Astrocyte of the cerebellum (primary cell): ENCODE measurements at regions not wholly inside any gene's neighbourhood (a gene's known extent, or its start where the extent isn't known, plus 50 kb on each side); places are given as distances from the start of the nearest gene placed in this dataset.

Source experiments
- DNase-seq: peaks from one replicate; pipeline ENCODE4 v3.0.0-alpha.2; 2011; ENCODE audit warnings: low read depth
- H3K4me3 ChIP-seq: 2 replicates; pipeline ENCODE4 v1.5.1; 2011; ENCODE audit warnings: mild to moderate bottlenecking, low read depth, low read length, moderate library complexity
- in situ Hi-C: cut with HindIII; loops from 2 replicates; pipeline ENCODE4 v1.10.0; 2017; ENCODE audit warnings: low sequenced_read_pairs
- TF ChIP-seq, protein P1 (sequence below): IDR thresholded peaks from 2 replicates; pipeline ENCODE4 v1.5.1; 2012; ENCODE audit warnings: low read length, low read depth, moderate library complexity, mild to moderate bottlenecking; ENCODE audit errors: missing control alignments

DNA sequence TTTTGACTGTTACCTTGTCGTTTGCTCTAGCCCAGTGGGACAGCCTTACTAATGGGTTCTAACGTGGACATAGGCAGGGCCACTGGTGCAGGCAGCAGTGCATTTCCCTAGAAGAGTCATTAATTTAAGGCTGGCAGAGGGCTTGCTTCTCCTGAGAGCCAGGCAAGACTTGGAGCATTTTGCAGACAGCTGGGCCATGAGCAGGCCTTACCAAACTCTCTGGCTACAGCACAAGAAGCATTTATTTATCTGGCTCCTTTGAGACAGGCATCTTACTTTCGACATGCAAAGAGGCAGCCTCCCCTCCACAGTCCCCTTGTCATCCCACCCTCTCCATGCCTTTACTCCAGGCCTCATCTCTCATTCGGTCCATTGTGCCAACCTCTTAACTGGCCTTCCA, 139.9 kb downstream of the CSNK2A3 start:
- DNase-seq: no peak
- no peak overlapping the region for H3K4me3 ChIP-seq
- in situ Hi-C loops: no loop called here
- TF ChIP-seq, protein P1, sequence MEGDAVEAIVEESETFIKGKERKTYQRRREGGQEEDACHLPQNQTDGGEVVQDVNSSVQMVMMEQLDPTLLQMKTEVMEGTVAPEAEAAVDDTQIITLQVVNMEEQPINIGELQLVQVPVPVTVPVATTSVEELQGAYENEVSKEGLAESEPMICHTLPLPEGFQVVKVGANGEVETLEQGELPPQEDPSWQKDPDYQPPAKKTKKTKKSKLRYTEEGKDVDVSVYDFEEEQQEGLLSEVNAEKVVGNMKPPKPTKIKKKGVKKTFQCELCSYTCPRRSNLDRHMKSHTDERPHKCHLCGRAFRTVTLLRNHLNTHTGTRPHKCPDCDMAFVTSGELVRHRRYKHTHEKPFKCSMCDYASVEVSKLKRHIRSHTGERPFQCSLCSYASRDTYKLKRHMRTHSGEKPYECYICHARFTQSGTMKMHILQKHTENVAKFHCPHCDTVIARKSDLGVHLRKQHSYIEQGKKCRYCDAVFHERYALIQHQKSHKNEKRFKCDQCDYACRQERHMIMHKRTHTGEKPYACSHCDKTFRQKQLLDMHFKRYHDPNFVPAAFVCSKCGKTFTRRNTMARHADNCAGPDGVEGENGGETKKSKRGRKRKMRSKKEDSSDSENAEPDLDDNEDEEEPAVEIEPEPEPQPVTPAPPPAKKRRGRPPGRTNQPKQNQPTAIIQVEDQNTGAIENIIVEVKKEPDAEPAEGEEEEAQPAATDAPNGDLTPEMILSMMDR: no peak

DNA sequence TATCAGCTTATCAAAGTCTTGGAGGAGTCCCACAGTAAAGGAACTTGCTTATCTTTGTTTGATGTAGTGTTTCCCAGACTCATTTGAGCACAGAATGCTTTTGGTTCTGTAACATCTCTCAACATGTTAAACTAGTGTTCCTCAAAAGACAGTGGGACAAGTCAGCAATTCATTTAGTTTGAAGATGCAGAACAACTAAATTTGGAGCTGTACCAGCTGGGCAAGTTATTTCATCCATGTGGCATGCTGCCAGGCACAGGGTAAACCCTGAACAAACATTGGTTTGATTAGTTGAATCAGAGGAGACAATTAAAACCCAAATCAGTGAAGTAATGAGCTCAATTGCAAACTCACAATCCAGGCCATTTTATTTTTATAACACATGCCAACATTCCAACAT, 141.2 kb downstream of the CSNK2A3 start:
- H3K4me3 ChIP-seq: no peak overlapping the region
- no peak for DNase-seq
- in situ Hi-C loops: no loop called here
- TF ChIP-seq, protein P1: no peak

DNA sequence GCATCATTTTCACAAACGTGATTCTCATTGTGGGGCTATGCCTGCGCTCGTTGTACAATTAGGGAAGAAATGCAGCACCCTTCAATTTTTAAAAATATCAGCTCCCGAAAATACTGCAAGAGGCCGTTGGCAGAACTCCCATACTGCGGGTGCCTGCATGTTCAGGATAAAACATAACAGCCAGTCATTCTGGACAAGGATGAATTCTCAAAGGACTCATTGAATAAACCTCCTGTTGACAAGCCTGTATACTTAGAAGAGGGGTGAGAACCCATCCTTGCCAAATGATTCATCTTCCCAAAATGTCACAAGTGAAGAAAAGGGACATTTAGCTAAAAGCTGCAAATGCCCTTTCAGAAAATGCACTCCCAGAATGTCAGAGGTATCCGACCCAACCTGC, 141.9 kb downstream of the CSNK2A3 start:
- no peak overlapping the region for H3K4me3 ChIP-seq
- in situ Hi-C loops: no loop called here
- DNase-seq: no peak
- TF ChIP-seq, protein P1: no peak

DNA sequence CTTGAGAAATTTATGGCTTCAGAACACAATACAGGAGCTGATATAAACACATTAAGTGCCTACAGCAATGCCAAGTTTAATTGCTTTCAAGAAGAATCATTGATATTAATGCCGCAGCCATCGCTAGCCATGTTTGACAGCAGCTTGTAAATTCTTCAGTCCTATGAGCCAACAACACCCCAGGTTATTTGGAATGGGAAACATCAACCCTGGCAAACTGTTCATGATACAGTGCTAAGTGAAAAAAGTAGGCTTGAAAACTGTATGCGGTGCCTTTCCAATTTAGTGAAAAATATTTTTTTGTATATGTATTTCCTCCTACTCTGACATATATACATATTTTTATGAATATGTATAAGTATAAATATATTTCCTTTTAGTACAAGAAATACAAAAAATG, 142.6 kb downstream of the CSNK2A3 start:
- no peak for DNase-seq
- H3K4me3 ChIP-seq: no peak overlapping the region
- TF ChIP-seq, protein P1: no peak
- in situ Hi-C loops: no loop called here

DNA sequence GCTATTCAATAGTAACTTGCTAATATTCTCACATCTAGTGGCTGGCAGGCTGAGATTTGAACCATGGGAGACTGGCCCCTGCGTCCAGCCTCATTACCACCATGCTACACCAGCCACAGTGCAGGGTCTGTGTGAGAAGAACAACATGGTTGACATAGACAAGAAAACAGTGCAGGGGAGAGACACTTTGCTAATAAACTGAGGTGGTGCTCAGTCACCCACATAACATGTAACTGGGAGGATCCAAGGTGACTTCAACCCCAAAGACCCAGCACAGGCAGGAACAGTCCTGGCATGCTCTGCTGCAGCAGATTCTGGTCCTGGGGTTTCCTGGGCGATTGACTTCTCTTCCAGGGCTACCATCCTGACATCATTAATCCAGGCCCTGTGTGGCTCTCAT, 143.1 kb downstream of the CSNK2A3 start:
- no peak for DNase-seq
- in situ Hi-C loops: no loop called here
- TF ChIP-seq, protein P1: no peak
- no peak overlapping the region for H3K4me3 ChIP-seq

DNA sequence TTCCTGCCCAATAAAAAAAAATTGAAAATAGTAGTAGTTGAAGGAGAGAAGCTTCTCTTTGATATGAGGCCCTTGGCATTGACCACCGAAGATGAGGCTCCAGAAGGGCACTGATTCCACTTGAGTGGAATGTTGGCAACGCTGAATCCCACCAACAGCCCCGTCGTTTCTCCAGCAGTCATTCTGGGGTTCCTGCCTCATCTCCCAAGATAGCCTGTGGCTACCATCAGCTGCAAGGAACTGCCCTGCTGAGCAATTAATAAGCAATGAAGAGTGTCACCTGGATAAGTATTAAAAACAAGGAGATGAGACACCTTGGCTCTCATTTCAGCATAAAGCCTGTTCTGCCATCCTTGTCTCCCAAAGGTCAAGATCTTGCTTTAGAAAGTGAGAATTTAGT, 144.1 kb downstream of the CSNK2A3 start:
- no peak overlapping the region for H3K4me3 ChIP-seq
- in situ Hi-C loops: no loop called here
- no peak for DNase-seq
- TF ChIP-seq, protein P1: no peak

DNA sequence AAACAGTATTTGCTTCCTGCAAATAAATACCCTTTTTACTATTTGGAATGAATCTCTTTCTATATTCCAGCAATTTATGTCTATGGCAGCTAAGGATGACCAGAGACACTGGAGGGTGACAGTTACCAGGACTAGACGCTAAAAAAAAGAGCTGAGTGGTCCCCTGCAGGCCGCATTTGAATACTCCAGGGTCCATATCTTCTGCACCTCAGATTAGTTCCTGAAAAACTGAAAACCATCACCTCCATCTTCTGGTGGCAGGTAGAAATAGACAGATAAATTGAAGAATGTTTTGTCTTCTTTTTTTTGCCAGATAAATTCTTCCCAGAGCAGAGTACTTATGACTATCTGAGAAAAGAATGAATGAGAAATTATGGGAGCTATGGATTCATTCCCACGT, 145.6 kb downstream of the CSNK2A3 start:
- TF ChIP-seq, protein P1: no peak
- no peak overlapping the region for H3K4me3 ChIP-seq
- in situ Hi-C loops: no loop called here
- no peak for DNase-seq
